ENCODE measurements at regions not wholly inside any gene's neighbourhood (a gene's known extent, or its start where the extent isn't known, plus 50 kb on each side); places are given as distances from the start of the nearest gene placed in this dataset.
"Not testable (repeated sequence)": the region's sequence is repeated elsewhere in the genome, so short reads cannot be mapped to it uniquely, and the experiment has no call there.

GRCh38 chr3:178107804-178108203, 428.4 kb upstream of the KCNMB2 start:
- no peak for DNase-seq (ENCODE audit: extremely low spot score)
- TF ChIP-seq CTCF (IDR thresholded peaks at IDR 0.05) = no peak
- no peak for TF ChIP-seq POLR2A (IDR thresholded peaks at IDR 0.05; ENCODE audit: low read depth)
- Histone ChIP-seq H3K36me3 (no peaks in the 10 kb centered on the region), H3K4me1 (peaks cover 0 to 11% (median 10%) of the 10 kb centered on the region in 4 donors), H3K9me3 (no peaks in the 10 kb centered on the region), H3K4me3 (no peak overlapping the region), H3K27ac (replicated peaks in 1 of 4) (no peak overlapping the region), H3K27me3 (no peaks in the 10 kb centered on the region)
- intact Hi-C loops (cut with DNase I) = no loop called here
- 91% methylated on average over 2 of the region's 2 CpGs for WGBS

DNA sequence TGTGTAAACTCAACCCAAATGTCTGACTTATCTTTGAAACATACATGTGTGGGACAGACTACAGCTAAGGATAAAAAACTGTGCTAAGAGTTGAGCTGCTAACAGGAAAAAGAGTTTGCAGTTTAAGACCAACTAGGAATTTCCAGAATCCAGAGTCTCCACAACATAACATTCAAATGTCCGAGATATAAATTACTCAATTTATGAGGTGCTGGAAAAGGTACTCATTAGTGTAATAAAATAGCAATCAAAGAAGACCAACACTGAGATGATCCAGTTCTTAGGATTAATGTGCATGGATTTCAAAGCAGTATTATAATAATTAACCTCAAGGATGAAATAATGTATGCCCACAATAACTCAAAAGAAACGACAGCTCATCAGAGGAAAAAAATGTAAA, 426.5 kb upstream of the KCNMB2 start:
- peaks cover 0 to 3% (median 0%) of the 10 kb centered on the region in 4 donors for H3K4me1 ChIP-seq
- H3K4me3 ChIP-seq = no peak overlapping the region
- 63% methylated on average over 2 of the region's 2 CpGs for WGBS
- H3K36me3 ChIP-seq = no peaks in the 10 kb centered on the region
- intact Hi-C loops (cut with DNase I) = no loop called here
- no peaks in the 10 kb centered on the region for H3K27me3 ChIP-seq
- no peak for DNase-seq (ENCODE audit: extremely low spot score)
- no peak overlapping the region for H3K27ac ChIP-seq (replicated peaks in 1 of 4)
- TF ChIP-seq POLR2AphosphoS5 (IDR thresholded peaks at IDR 0.05) = no peak
- no peak for TF ChIP-seq POLR2A (IDR thresholded peaks at IDR 0.05; ENCODE audit: low read depth)
- TF ChIP-seq CTCF (IDR thresholded peaks at IDR 0.05) = no peak
- TF ChIP-seq EP300 (IDR thresholded peaks at IDR 0.05) = no peak
- H3K9me3 ChIP-seq = no peaks in the 10 kb centered on the region

DNA sequence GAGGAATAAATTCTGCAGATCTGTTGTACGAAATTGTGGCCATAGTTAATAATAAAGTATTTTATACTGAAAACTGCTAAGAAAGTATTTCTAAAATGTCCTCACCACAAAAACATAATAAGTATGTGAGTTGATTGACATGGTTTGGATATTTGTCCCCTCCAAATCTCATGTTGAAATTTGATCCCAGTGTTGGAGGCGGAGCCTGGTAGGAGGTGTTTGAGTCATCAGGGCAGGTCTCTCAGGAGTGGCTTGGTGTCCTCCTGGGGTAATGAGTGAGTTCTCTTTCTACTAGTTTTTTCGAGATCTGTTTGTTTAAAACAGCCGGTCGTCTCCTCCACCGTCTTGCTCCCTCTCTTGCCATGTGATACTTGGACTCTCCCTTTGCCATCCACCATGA, 424.1 kb upstream of the KCNMB2 start:
- TF ChIP-seq CTCF (IDR thresholded peaks at IDR 0.05) (no peak), EP300 (IDR thresholded peaks at IDR 0.05) (no peak), POLR2AphosphoS5 (IDR thresholded peaks at IDR 0.05) (no peak), POLR2A (IDR thresholded peaks at IDR 0.05; ENCODE audit: low read depth) (no peak)

GRCh38 chr3:178112552-178112951, 423.7 kb upstream of the KCNMB2 start:
- DNase-seq (ENCODE audit: extremely low spot score); H3K4me1 ChIP-seq; H3K4me3 ChIP-seq; H3K9me3 ChIP-seq; H3K27ac ChIP-seq (replicated peaks in 1 of 4); intact Hi-C loops (cut with DNase I); H3K36me3 ChIP-seq; H3K27me3 ChIP-seq: not testable (repeated sequence)
- WGBS = 100% methylated on average over 1 of the region's 1 CpG

More for the DNA sequence above, 424.1 kb upstream of the KCNMB2 start:
- no peak overlapping the region for H3K27ac ChIP-seq (replicated peaks in 1 of 4)
- no peaks in the 10 kb centered on the region for H3K36me3 ChIP-seq
- WGBS = 97% methylated on average over 6 of the region's 6 CpGs
- H3K27me3 ChIP-seq = no peaks in the 10 kb centered on the region
- DNase-seq (ENCODE audit: extremely low spot score) = no peak
- H3K4me3 ChIP-seq = no peak overlapping the region
- H3K4me1 ChIP-seq = peaks cover 0 to 8% (median 4%) of the 10 kb centered on the region in 4 donors
- intact Hi-C loops (cut with DNase I) = no loop called here
- no peaks in the 10 kb centered on the region for H3K9me3 ChIP-seq

- H3K4me3 ChIP-seq = no peak overlapping the region
- no peak for DNase-seq (ENCODE audit: extremely low spot score)
- peaks cover 0 to 7% (median 6%) of the 10 kb centered on the region in 4 donors for H3K4me1 ChIP-seq
- H3K9me3 ChIP-seq = peaks cover 0 to 5% (median 2%) of the 10 kb centered on the region in 4 donors
- 87% methylated on average over 3 of the region's 3 CpGs for WGBS
- H3K27ac ChIP-seq (replicated peaks in 1 of 4) = no peak overlapping the region
- TF ChIP-seq EP300 (IDR thresholded peaks at IDR 0.05) (no peak), CTCF (IDR thresholded peaks at IDR 0.05) (no peak), POLR2AphosphoS5 (IDR thresholded peaks at IDR 0.05) (no peak), POLR2A (IDR thresholded peaks at IDR 0.05; ENCODE audit: low read depth) (no peak)
- H3K27me3 ChIP-seq = no peaks in the 10 kb centered on the region
- H3K36me3 ChIP-seq = no peaks in the 10 kb centered on the region
- intact Hi-C loops (cut with DNase I) = no loop called here
Observed at GRCh38 chr3:178117641-178118040, 418.6 kb upstream of the KCNMB2 start.

DNA sequence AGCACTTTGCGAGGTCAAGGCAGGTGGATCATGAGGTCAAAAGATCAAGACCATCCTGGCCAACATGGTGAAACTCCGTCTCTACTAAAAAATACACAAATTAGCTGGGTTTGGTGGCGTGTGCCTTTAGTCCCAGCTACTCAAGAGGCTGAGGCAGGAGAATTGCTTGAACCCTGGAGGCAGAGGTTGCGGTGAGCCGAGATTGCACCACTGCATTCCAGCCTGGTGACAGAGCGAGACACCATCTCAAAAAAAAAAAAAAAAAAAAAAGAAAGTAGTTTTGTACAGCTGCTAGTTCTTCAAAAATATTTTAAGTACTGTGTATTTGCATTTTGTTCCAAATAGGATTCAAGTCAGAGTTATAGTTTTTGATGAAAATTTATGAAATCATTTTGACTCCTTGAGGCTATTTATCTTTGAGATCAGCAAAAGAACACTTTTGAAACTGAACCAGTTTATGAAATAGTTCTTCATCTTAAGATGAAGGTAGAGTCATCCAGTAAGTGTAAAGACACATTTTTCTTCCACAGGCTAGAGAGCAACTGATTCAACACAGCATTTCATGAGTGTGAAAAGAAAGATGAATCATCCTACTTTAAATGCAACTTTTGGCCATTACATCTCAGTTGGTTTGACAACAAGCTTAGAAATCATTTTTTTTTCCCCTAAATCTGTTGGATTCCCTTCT, 416.5 kb upstream of the KCNMB2 start:
- 69% methylated on average over 6 of the region's 6 CpGs for WGBS
- H3K9me3 ChIP-seq; H3K27me3 ChIP-seq; DNase-seq (ENCODE audit: extremely low spot score); intact Hi-C loops (cut with DNase I); H3K4me3 ChIP-seq; H3K36me3 ChIP-seq: not testable (repeated sequence)
- H3K4me1 ChIP-seq = peaks cover 0 to 17% (median 10%) of the 10 kb centered on the region in 4 donors
- H3K27ac ChIP-seq (replicated peaks in 1 of 4) = peak overlapping the region; percentile 50 to 71 (median 65)
